Sigmoid colon (tissue), 6 donors: ENCODE measurements at regions not wholly inside any gene's neighbourhood (a gene's known extent, or its start where the extent isn't known, plus 50 kb on each side); places are given as distances from the start of the nearest gene placed in this dataset.

Experiments
- DNase-seq: peaks from one replicate; pipeline ENCODE4 v3.0.0-alpha.2; 2019
- H3K27ac ChIP-seq, 4 donors: fragments of 200-600 bp; sonication (generic); one replicate each; pipeline ENCODE4 v1.5.1; 2016 to 2019; ENCODE audit warnings: mild to moderate bottlenecking in 1 of 4
- H3K27me3 ChIP-seq, 3 donors: fragments of 200-600 bp; sonication (generic); one replicate each; pipeline ENCODE4 v1.5.1; 2019; ENCODE audit warnings: mild to moderate bottlenecking in 1 of 3
- H3K36me3 ChIP-seq, 4 donors: fragments of 200-600 bp; sonication (generic); one replicate each; pipeline ENCODE4 v1.5.1; 2016 to 2019
- H3K4me1 ChIP-seq, 4 donors: fragments of 200-600 bp; sonication (generic); one replicate each; pipeline ENCODE4 v1.5.1; 2017 to 2019
- H3K4me3 ChIP-seq, 4 donors: fragments of 200-600 bp; sonication (generic); one replicate each; pipeline ENCODE4 v1.5.1; 2017 to 2019; ENCODE audit warnings: mild to moderate bottlenecking in 2 of 4, moderate library complexity in 1 of 4
- H3K9me3 ChIP-seq, 4 donors: fragments of 200-600 bp in 3 of 4; sonication (generic) in 3 of 4; one replicate each; pipeline versions ENCODE4 v1.5.1 to v1.6.1; 2013 to 2019
- CTCF ChIP-seq, 4 experiments: fragments of 450-650 bp in 3 of 4; fragments of 200-600 bp in 1 of 4; IDR thresholded peaks; one replicate each; pipeline ENCODE4 v1.5.1; 2016 to 2019; ENCODE audit warnings: antibody characterized with exemption in 4 of 4, mild to moderate bottlenecking in 3 of 4, moderate library complexity in 2 of 4
- EP300 ChIP-seq, 4 donors: sonication (generic); formaldehyde crosslinking; IDR thresholded peaks; one replicate each; pipeline ENCODE4 v1.6.1; 2017; ENCODE audit warnings: antibody characterized with exemption in 4 of 4
- POLR2A ChIP-seq, 2 donors: fragments of 450-650 bp; IDR thresholded peaks; one replicate each; pipeline ENCODE4 v1.6.1; 2016; ENCODE audit warnings: antibody characterized with exemption in 2 of 2, mild to moderate bottlenecking in 2 of 2, moderate library complexity in 2 of 2
- POLR2AphosphoS5 ChIP-seq, 4 donors: sonication (generic); formaldehyde crosslinking; IDR thresholded peaks; one replicate each; pipeline ENCODE4 v1.6.1; 2017; ENCODE audit warnings: antibody characterized with exemption in 4 of 4
- WGBS, 2 donors: extraction: QIAGEN DNeasy Blood & Tissue Kit; methylation state at CpG; one replicate each; pipeline ENCODE4 v1.1.7; 2013; 5-methylcytosine and 5-hydroxymethylcytosine counted together
- intact Hi-C: fragments of 100-400 bp; cut with DNase I; formaldehyde crosslinking; loops from one replicate; pipeline ENCODE4 v1.15.1; 2023
- donor health status: healthy with polysubstance abuse.
- donor health status: healthy.

GRCh38 chr4:104625706-104626105, 131.0 kb upstream of the CXXC4 start:
- TF ChIP-seq POLR2A (IDR thresholded peaks at IDR 0.05) (no peak), CTCF (IDR thresholded peaks at IDR 0.05) (no peak), EP300 (IDR thresholded peaks at IDR 0.05) (no peak), POLR2AphosphoS5 (IDR thresholded peaks at IDR 0.05) (no peak)
- no peaks in the 10 kb centered on the region for H3K27me3 ChIP-seq
- H3K9me3 ChIP-seq, result no peaks in the 10 kb centered on the region
- peaks cover 0 to under 1% (median 0%) of the 10 kb centered on the region in 4 donors for H3K4me1 ChIP-seq
- 90 to 93% methylated on average over 1 of the region's 1 CpG for WGBS, 2 donors
- H3K4me3 ChIP-seq, result no peak overlapping the region
- no peak overlapping the region for H3K27ac ChIP-seq
- DNase-seq, result no peak
- intact Hi-C loops, result no loop called here
- no peaks in the 10 kb centered on the region for H3K36me3 ChIP-seq

- Histone ChIP-seq H3K27me3 (no peaks in the 10 kb centered on the region), H3K4me3 (no peak overlapping the region), H3K4me1 (peaks cover 0 to 5% (median 0%) of the 10 kb centered on the region in 4 donors), H3K9me3 (no peaks in the 10 kb centered on the region), H3K27ac (no peak overlapping the region), H3K36me3 (no peaks in the 10 kb centered on the region)
- intact Hi-C loops, result no loop called here
- no peak for DNase-seq
- TF ChIP-seq EP300 (IDR thresholded peaks at IDR 0.05) (no peak), POLR2AphosphoS5 (IDR thresholded peaks at IDR 0.05) (no peak), CTCF (IDR thresholded peaks at IDR 0.05) (no peak), POLR2A (IDR thresholded peaks at IDR 0.05) (no peak)
- WGBS, 2 donors, result 96 to 98% methylated on average over 1 of the region's 1 CpG
These were observed 134.9 kb upstream of the CXXC4 start for GRCh38 chr4:104629601-104630000.

GRCh38 chr4:104630272-104630671, 135.6 kb upstream of the CXXC4 start:
- 66 to 84% methylated on average over 1 of the region's 1 CpG for WGBS, 2 donors
- H3K36me3 ChIP-seq, result no peaks in the 10 kb centered on the region
- H3K4me3 ChIP-seq, result no peak overlapping the region
- no peak overlapping the region for H3K27ac ChIP-seq
- no peaks in the 10 kb centered on the region for H3K9me3 ChIP-seq
- TF ChIP-seq EP300 (IDR thresholded peaks at IDR 0.05), result no peak
- TF ChIP-seq POLR2A (IDR thresholded peaks at IDR 0.05), result no peak
- TF ChIP-seq POLR2AphosphoS5 (IDR thresholded peaks at IDR 0.05), result no peak
- TF ChIP-seq CTCF (IDR thresholded peaks at IDR 0.05), result no peak
- no peaks in the 10 kb centered on the region for H3K27me3 ChIP-seq
- peaks cover 0 to 5% (median 0%) of the 10 kb centered on the region in 4 donors for H3K4me1 ChIP-seq
- DNase-seq, result no peak
- intact Hi-C loops, result no loop called here

- peak overlapping the region in 1 of 4 donors; percentile 6 for H3K4me3 ChIP-seq
- no peaks in the 10 kb centered on the region for H3K36me3 ChIP-seq
- intact Hi-C loops, result no loop called here
- WGBS, 2 donors, result 90 to 95% methylated on average over 1 of the region's 1 CpG
- H3K4me1 ChIP-seq, result peaks cover 0 to 5% (median 0%) of the 10 kb centered on the region in 4 donors
- no peak for DNase-seq
- H3K27me3 ChIP-seq, result no peaks in the 10 kb centered on the region
- H3K27ac ChIP-seq, result no peak overlapping the region
- H3K9me3 ChIP-seq, result no peaks in the 10 kb centered on the region
- TF ChIP-seq EP300 (IDR thresholded peaks at IDR 0.05) (no peak), POLR2AphosphoS5 (IDR thresholded peaks at IDR 0.05) (no peak), CTCF (IDR thresholded peaks at IDR 0.05) (no peak), POLR2A (IDR thresholded peaks at IDR 0.05) (no peak)
These were observed 136.3 kb upstream of the CXXC4 start for GRCh38 chr4:104631000-104631399.

- no peak for TF ChIP-seq EP300 (IDR thresholded peaks at IDR 0.05)
- Histone ChIP-seq H3K36me3 (no peaks in the 10 kb centered on the region), H3K4me1 (no peaks in the 10 kb centered on the region), H3K9me3 (no peaks in the 10 kb centered on the region), H3K27ac (no peak overlapping the region), H3K4me3 (no peak overlapping the region), H3K27me3 (no peaks in the 10 kb centered on the region)
- DNase-seq, result no peak
- 61 to 66% methylated on average over 3 of the region's 3 CpGs for WGBS, 2 donors
- intact Hi-C loops, result no loop called here
These were observed 146.7 kb upstream of the CXXC4 start for GRCh38 chr4:104641418-104641817.
